Uterus (tissue), 2 donors: ENCODE measurements at regions not wholly inside any gene's neighbourhood (a gene's known extent, or its start where the extent isn't known, plus 50 kb on each side); places are given as distances from the start of the nearest gene placed in this dataset.

Source experiments
- CTCF ChIP-seq, 4 experiments: fragments of 200-600 bp in 2 of 4; fragments of 450-650 bp in 2 of 4; sonication (generic) in 2 of 4; IDR thresholded peaks; one replicate each; pipeline ENCODE4 v1.5.1; 2016 to 2019; ENCODE audit warnings: antibody characterized with exemption in 4 of 4, mild to moderate bottlenecking in 2 of 4, moderate library complexity in 1 of 4
- POLR2A ChIP-seq, 2 donors: fragments of 450-650 bp; IDR thresholded peaks; one replicate each; pipeline ENCODE4 v1.6.1; 2016; ENCODE audit warnings: antibody characterized with exemption in 2 of 2, mild to moderate bottlenecking in 1 of 2, moderate library complexity in 1 of 2

GRCh38 chr6:97771372-97771771, 488.4 kb upstream of the MMS22L start:
- TF ChIP-seq POLR2A (IDR thresholded peaks at IDR 0.05) (no peak), CTCF (IDR thresholded peaks at IDR 0.05) (no peak)
